DND-41 (cell line): ENCODE measurements at regions not wholly inside any gene's neighbourhood (a gene's known extent, or its start where the extent isn't known, plus 50 kb on each side); places are given as distances from the start of the nearest gene placed in this dataset.

Experiments used
- ATAC-seq: fragments of 200-7000 bp; cut with Tn5 transposase; 3 replicates; pipeline ENCODE4 v1.9.1; 2021; ENCODE audit warnings: low read depth; ENCODE audit not compliant: insufficient read depth
- DNase-seq: peaks from one replicate; pipeline ENCODE4 v3.0.0-alpha.2; 2020
- H2AFZ ChIP-seq: 2 replicates; pipeline ENCODE4 v1.6.0; 2012; ENCODE audit warnings: low read depth, low read length
- H3K27ac ChIP-seq: 2 replicates; pipeline ENCODE4 v1.5.1; 2012; ENCODE audit warnings: low read length, inconsistent platforms
- H3K27me3 ChIP-seq: fragments of 200-600 bp; sonication (generic); 2 replicates; pipeline ENCODE4 v1.6.0; 2012; ENCODE audit warnings: low read length, mild to moderate bottlenecking, inconsistent platforms; ENCODE audit not compliant: insufficient read depth, poor library complexity
- H3K36me3 ChIP-seq: 2 replicates; pipeline ENCODE4 v1.5.1; 2012; ENCODE audit warnings: low read length, inconsistent platforms; ENCODE audit not compliant: insufficient read depth
- H3K4me1 ChIP-seq: 2 replicates; pipeline ENCODE4 v1.5.1; 2012; ENCODE audit warnings: mild to moderate bottlenecking, low read length; ENCODE audit not compliant: insufficient read depth
- H3K4me2 ChIP-seq: 2 replicates; pipeline ENCODE4 v1.6.0; 2012; ENCODE audit warnings: mild to moderate bottlenecking, moderate library complexity, low read length, inconsistent platforms; ENCODE audit not compliant: insufficient read depth
- H3K4me3 ChIP-seq, 2 experiments: fragments of 200-600 bp in 1 of 2; shearing (Covaris generic) in 1 of 2; 2 replicates each; pipeline ENCODE4 v1.5.1; 2012 to 2016; ENCODE audit warnings: inconsistent platforms in 2 of 2, low read length in 2 of 2, mild to moderate bottlenecking in 2 of 2, low read depth in 1 of 2, moderate library complexity in 1 of 2
- H3K79me2 ChIP-seq: 2 replicates; pipeline ENCODE4 v1.6.0; 2012; ENCODE audit warnings: low read length, inconsistent platforms; ENCODE audit not compliant: insufficient read depth
- H3K9ac ChIP-seq: 2 replicates; pipeline ENCODE4 v1.6.0; 2012; ENCODE audit warnings: low read depth, mild to moderate bottlenecking, inconsistent platforms, low read length, moderate library complexity
- H3K9me3 ChIP-seq: 2 replicates; pipeline ENCODE4 v1.5.1; 2012; ENCODE audit warnings: low read length, moderate library complexity, mild to moderate bottlenecking, inconsistent platforms; ENCODE audit not compliant: insufficient read depth, severe bottlenecking
- H4K20me1 ChIP-seq: 2 replicates; pipeline ENCODE4 v1.6.0; 2012; ENCODE audit warnings: low read length; ENCODE audit not compliant: insufficient read depth
- EZH2 ChIP-seq: IDR thresholded peaks from 3 replicates; pipeline ENCODE4 v1.6.1; 2012; ENCODE audit warnings: borderline replicate concordance, low read depth, mild to moderate bottlenecking, moderate library complexity, low read length, inconsistent platforms; ENCODE audit not compliant: severe bottlenecking
- TF ChIP-seq, protein P1 (sequence below): IDR thresholded peaks from 2 replicates; pipeline ENCODE4 v1.5.1; 2012; ENCODE audit warnings: borderline replicate concordance, low read length, moderate library complexity, mild to moderate bottlenecking; ENCODE audit not compliant: poor library complexity, severe bottlenecking; ENCODE audit errors: extremely low read depth

DNA sequence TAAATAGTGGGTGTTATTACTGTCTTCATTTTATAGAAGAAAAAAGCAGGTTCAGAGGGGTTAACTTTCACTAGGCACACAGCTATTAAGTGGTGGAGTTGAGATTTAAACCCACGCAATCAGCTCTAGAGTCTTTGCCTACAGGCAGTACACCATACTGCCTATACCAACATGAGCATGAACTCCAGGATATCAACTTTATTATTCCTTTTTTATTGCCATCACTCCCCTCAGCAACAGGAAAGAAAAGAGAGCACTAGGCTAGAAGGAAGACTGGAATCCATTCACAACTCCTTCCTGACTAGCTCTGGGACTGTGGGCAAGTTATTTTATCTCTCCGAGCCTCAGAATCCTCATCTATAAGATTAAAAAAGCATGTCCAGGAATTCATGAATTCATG lies 58.7 kb upstream of the FSHB start:
- no peak for DNase-seq
- Histone ChIP-seq H3K4me1 (no peaks in the 10 kb centered on the region), H4K20me1 (no peaks in the 10 kb centered on the region), H3K27ac (no peak overlapping the region), H3K27me3 (no peaks in the 10 kb centered on the region), H3K79me2 (no peaks in the 10 kb centered on the region), H3K9me3 (peaks cover 2% of the 10 kb centered on the region), H3K4me2 (no peak overlapping the region), H2AFZ (no peak overlapping the region), H3K4me3 (no peak overlapping the region), H3K9ac (no peak overlapping the region), H3K36me3 (no peaks in the 10 kb centered on the region)
- TF ChIP-seq, protein P1, sequence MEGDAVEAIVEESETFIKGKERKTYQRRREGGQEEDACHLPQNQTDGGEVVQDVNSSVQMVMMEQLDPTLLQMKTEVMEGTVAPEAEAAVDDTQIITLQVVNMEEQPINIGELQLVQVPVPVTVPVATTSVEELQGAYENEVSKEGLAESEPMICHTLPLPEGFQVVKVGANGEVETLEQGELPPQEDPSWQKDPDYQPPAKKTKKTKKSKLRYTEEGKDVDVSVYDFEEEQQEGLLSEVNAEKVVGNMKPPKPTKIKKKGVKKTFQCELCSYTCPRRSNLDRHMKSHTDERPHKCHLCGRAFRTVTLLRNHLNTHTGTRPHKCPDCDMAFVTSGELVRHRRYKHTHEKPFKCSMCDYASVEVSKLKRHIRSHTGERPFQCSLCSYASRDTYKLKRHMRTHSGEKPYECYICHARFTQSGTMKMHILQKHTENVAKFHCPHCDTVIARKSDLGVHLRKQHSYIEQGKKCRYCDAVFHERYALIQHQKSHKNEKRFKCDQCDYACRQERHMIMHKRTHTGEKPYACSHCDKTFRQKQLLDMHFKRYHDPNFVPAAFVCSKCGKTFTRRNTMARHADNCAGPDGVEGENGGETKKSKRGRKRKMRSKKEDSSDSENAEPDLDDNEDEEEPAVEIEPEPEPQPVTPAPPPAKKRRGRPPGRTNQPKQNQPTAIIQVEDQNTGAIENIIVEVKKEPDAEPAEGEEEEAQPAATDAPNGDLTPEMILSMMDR: no peak
- TF ChIP-seq EZH2: no peak
- no peak for ATAC-seq

DNA sequence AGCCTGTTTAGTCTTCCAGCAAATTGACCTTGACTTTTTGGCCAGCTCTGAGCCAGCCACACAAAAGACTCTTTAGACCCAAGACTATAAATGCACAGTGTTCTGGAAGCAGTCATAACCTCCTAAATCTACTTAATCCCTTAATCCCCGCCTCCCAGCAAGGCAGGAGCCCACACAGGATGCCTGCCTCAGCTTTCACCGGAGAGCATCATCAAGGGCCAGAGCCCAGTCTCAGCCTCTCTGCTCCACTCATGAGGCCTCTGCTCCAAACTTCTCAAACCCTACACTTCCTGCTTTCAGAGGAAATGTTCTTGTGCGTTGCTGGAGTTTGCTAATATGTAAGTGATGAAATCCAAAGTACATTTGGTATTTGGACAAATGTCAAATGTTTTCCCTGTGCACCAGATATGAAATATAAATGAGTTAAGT lies 57.9 kb upstream of the FSHB start:
- Histone ChIP-seq H3K27ac (no peak overlapping the region), H3K9me3 (peaks cover 7% of the 10 kb centered on the region), H3K27me3 (no peaks in the 10 kb centered on the region), H3K4me2 (no peak overlapping the region), H3K79me2 (no peaks in the 10 kb centered on the region), H3K4me1 (no peaks in the 10 kb centered on the region), H2AFZ (no peak overlapping the region), H3K4me3 (no peak overlapping the region), H3K36me3 (no peaks in the 10 kb centered on the region), H3K9ac (no peak overlapping the region), H4K20me1 (no peaks in the 10 kb centered on the region)
- no peak for TF ChIP-seq EZH2
- TF ChIP-seq, protein P1: no peak
- DNase-seq (no peak), ATAC-seq (no peak)

DNA sequence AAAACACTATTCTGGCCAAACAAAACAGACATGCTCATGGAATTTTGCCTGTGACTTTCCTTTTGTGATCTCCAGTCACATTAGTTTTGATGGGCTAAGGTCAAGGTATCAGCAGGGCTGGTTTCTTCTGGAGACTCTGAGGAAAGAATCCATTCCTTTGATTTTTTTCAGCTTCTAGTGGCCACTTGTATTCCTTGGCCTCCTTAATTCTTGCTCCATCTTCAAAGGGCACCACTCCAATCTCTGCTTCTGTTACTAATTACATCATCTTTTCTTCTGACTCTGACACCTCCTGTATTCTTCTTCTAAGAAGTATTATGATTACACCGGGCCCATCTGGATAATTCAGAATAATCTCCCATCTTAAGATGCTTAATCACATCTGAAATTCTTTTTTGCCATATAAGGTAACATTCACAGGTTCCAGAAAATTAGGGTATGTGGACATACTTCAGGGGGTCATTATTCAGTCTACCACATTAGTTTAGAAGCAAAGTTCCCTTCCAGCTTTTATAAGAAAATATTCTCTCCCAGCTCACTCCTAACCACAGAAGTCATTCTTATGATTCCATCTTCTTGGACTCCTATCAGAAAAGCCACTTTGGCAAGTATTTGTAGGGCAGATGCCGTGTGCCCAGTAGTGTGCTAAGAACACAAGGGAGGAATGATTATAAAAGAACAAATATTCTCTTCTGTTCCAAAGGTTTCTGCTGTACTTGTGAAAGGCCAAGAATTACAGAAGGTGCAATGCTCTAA lies 56.4 kb upstream of the FSHB start:
- Histone ChIP-seq H3K4me2 (no peak overlapping the region), H3K27ac (no peak overlapping the region), H3K27me3 (no peaks in the 10 kb centered on the region), H2AFZ (no peak overlapping the region), H3K36me3 (no peaks in the 10 kb centered on the region), H3K79me2 (no peaks in the 10 kb centered on the region), H4K20me1 (no peaks in the 10 kb centered on the region), H3K9me3 (peaks cover 15% of the 10 kb centered on the region), H3K9ac (no peak overlapping the region), H3K4me3 (no peak overlapping the region), H3K4me1 (no peaks in the 10 kb centered on the region)
- TF ChIP-seq EZH2: no peak
- TF ChIP-seq, protein P1: no peak
- DNase-seq (no peak), ATAC-seq (no peak)
